SU-DHL-6 (cell line): ENCODE measurements at regions not wholly inside any gene's neighbourhood (a gene's known extent, or its start where the extent isn't known, plus 50 kb on each side); places are given as distances from the start of the nearest gene placed in this dataset.

Experiments
- CTCF ChIP-seq: fragments of 200-600 bp; sonication (generic); IDR thresholded peaks from one replicate; pipeline ENCODE4 v1.5.1; 2017; ENCODE audit warnings: antibody characterized with exemption, mild to moderate bottlenecking, low read length, moderate library complexity; ENCODE audit not compliant: insufficient read depth, poor library complexity, severe bottlenecking
- EZH2phosphoT487 ChIP-seq: fragments of 200-600 bp; sonication (generic), shearing (Covaris generic); conservative IDR thresholded peaks from 2 replicates; pipeline ENCODE4 v1.6.1; 2018; ENCODE audit warnings: mild to moderate bottlenecking, antibody characterized with exemption, low read length, moderate library complexity, mixed read lengths

DNA sequence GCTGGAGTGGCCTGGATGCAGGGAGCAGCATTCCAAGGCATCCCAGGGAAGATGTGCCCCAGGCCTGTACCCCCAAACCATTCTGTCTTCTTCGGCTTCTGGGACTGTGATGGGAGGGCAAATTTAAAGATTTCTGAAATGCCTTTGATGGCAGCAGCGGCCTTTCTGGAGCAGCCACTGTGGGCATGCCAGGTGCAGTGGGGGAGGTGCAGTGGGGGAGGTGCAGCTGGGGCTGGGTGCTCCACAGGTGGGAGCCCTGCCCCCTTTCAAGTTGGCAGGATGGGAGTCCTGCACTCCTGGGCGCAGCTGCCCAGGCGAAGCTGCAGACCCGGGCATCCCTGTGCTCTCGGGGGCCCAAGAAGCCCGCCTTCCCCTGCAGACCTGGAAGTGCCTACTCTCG is 293.5 kb upstream of the MOCS1 start:
- no peak for TF ChIP-seq CTCF
- TF ChIP-seq EZH2phosphoT487, result no peak
